K562 (cell line): ENCODE measurements at regions not wholly inside any gene's neighbourhood (a gene's known extent, or its start where the extent isn't known, plus 50 kb on each side); places are given as distances from the start of the nearest gene placed in this dataset.
"Not testable (repeated sequence)": the region's sequence is repeated elsewhere in the genome, so short reads cannot be mapped to it uniquely, and the experiment has no call there.

Experiments
- ATAC-seq: fragments of 200-7000 bp; cut with Tn5 transposase; 3 replicates; pipeline ENCODE4 v1.9.1; 2020; ENCODE audit warnings: moderate library complexity
- BruUV-seq: library from RNA; stranded (reverse); fragments of 400-500 nt; replicated peaks from 2 replicates; lab custom pipeline; 2021; lab: Mats Ljungman, UMichigan
- CTCF ChIA-PET: fragments of 300-600 bp; formaldehyde crosslinking; extraction: SDS; loops from one replicate; lab custom pipeline; 2021; ENCODE audit warnings: low intra/inter-chr PET ratio; lab: Yijun Ruan, JAX
- POLR2A ChIA-PET: fragments of 300-600, 350-650 bp; sonication (Branson Sonifier 250); formaldehyde crosslinking; extraction: SDS; loops from one replicate; lab custom pipeline; 2021; ENCODE audit warnings: antibody characterized with exemption, inconsistent platforms; lab: Yijun Ruan, JAX
- DNase-seq, 4 experiments: peaks; one replicate each; pipeline versions ENCODE4 v3.0.0 to v3.0.0-alpha.2; 2011 to 2018; ENCODE audit warnings: low spot score in 3 of 4, mixed read lengths in 3 of 4; ENCODE audit errors: extremely low read depth in 1 of 4
- FAIRE-seq: peaks from 2 replicates; lab custom pipeline; 2011; peaks lifted over from hg19 to GRCh38; lab: Jason Lieb, UNC
- H2AFZ ChIP-seq: 2 replicates; pipeline ENCODE4 v1.6.0; 2011; ENCODE audit warnings: low read depth, low read length, control low read depth, inconsistent platforms
- H3K27ac ChIP-seq: fragments of 200-600 bp; 3 replicates; pipeline ENCODE4 v1.8.0; 2011; ENCODE audit warnings: low read depth, mild to moderate bottlenecking, control low read depth, inconsistent platforms, low read length, moderate library complexity, mixed read lengths; ENCODE audit errors: extremely low read depth
- H3K27me3 ChIP-seq, 2 experiments: fragments of 300-600 bp in 1 of 2; 2 replicates in 1 of 2; 3 replicates in 1 of 2; pipeline versions ENCODE4 v1.6.0 to v1.8.0; 2011; ENCODE audit warnings: inconsistent platforms in 2 of 2, low read length in 2 of 2, mild to moderate bottlenecking in 1 of 2, mixed read lengths in 1 of 2, moderate library complexity in 1 of 2; ENCODE audit not compliant: control insufficient read depth in 2 of 2, insufficient read depth in 2 of 2
- H3K36me3 ChIP-seq: fragments of 300-600 bp; 3 replicates; pipeline ENCODE4 v1.8.0; 2011; ENCODE audit warnings: mild to moderate bottlenecking, low read length, inconsistent platforms; ENCODE audit not compliant: control insufficient read depth, insufficient read depth
- H3K4me1 ChIP-seq, 2 experiments: fragments of 200-600 bp in 1 of 2; replicated peaks in 1 of 2; 2 replicates in 1 of 2; 3 replicates in 1 of 2; pipeline versions ENCODE4 v1.5.1 to v1.8.0; 2011; ENCODE audit warnings: inconsistent platforms in 2 of 2, low read length in 2 of 2, mild to moderate bottlenecking in 1 of 2, mixed read lengths in 1 of 2, moderate library complexity in 1 of 2; ENCODE audit not compliant: control insufficient read depth in 2 of 2, insufficient read depth in 2 of 2
- H3K4me2 ChIP-seq: 2 replicates; pipeline ENCODE4 v1.6.1; 2011; ENCODE audit warnings: low read length, control low read depth, inconsistent platforms, mixed read lengths; ENCODE audit not compliant: insufficient read depth
- H3K4me3 ChIP-seq: fragments of 200-600 bp; sonication (generic), shearing (Covaris generic); 2 replicates; pipeline ENCODE4 v1.5.1; 2016; ENCODE audit warnings: control low read depth, inconsistent platforms
- H3K79me2 ChIP-seq: fragments of 200-600 bp; 3 replicates; pipeline ENCODE4 v1.8.0; 2011; ENCODE audit warnings: low read length, inconsistent platforms; ENCODE audit not compliant: control insufficient read depth, insufficient read depth
- H3K9ac ChIP-seq, 2 experiments: 2 replicates each; pipeline versions ENCODE4 v1.6.0 to v1.6.1; 2011; ENCODE audit warnings: low read depth in 2 of 2, low read length in 2 of 2, control low read depth in 1 of 2, inconsistent platforms in 1 of 2, mild to moderate bottlenecking in 1 of 2, mixed read lengths in 1 of 2; ENCODE audit not compliant: insufficient read depth in 1 of 2
- H3K9me1 ChIP-seq: one replicate; pipeline ENCODE4 v1.6.0; 2011; ENCODE audit warnings: inconsistent platforms, mild to moderate bottlenecking, low read length, moderate library complexity; ENCODE audit not compliant: control insufficient read depth, insufficient read depth
- H3K9me3 ChIP-seq: replicated peaks from 2 replicates; pipeline ENCODE4 v1.5.1; 2011; ENCODE audit warnings: low read depth, low read length, inconsistent platforms; ENCODE audit not compliant: control insufficient read depth, insufficient read depth
- H4K20me1 ChIP-seq: replicated peaks from 2 replicates; pipeline ENCODE4 v1.6.1; 2011; ENCODE audit warnings: low read length, inconsistent platforms, mixed read lengths; ENCODE audit not compliant: control insufficient read depth, insufficient read depth
- ARID1B ChIP-seq: fragments of 450-650 bp; IDR thresholded peaks from 2 replicates; pipeline ENCODE4 v1.6.1; 2016; ENCODE audit warnings: antibody characterized with exemption, mild to moderate bottlenecking, inconsistent platforms
- DPF2 ChIP-seq: fragments of 450-650 bp; IDR thresholded peaks from 2 replicates; pipeline ENCODE4 v1.6.1; 2016
- HMBOX1 ChIP-seq: sonication (generic); IDR thresholded peaks from 2 replicates; pipeline ENCODE4 v1.6.1; 2016
- MEIS2 ChIP-seq: fragments of 450-650 bp; IDR thresholded peaks from 2 replicates; pipeline ENCODE4 v1.6.1; 2014; ENCODE audit warnings: mild to moderate bottlenecking; ENCODE audit not compliant: partially characterized antibody
- PKNOX1 ChIP-seq: fragments of 450-650 bp; IDR thresholded peaks from 2 replicates; pipeline ENCODE4 v1.6.1; 2016
- RCOR1 ChIP-seq, 2 experiments: IDR thresholded peaks; 2 replicates each; pipeline ENCODE4 v1.6.1; 2012; ENCODE audit warnings: low read depth in 2 of 2, low read length in 2 of 2, borderline replicate concordance in 1 of 2, improper control_type of control experiment in 1 of 2
- SMARCA4 ChIP-seq: fragments of 450-650 bp; IDR thresholded peaks from 2 replicates; pipeline ENCODE4 v1.6.1; 2016
- TAL1 ChIP-seq: fragments of 450-650 bp; IDR thresholded peaks from 2 replicates; pipeline ENCODE4 v1.6.1; 2016; ENCODE audit warnings: mild to moderate bottlenecking
- TCF3 ChIP-seq: sonication (generic); formaldehyde crosslinking; IDR thresholded peaks from 2 replicates; pipeline ENCODE4 v1.4.0; 2020; ENCODE audit warnings: mild to moderate bottlenecking, missing genetic modification reagents
- TEAD4 ChIP-seq, 2 experiments: sonication (generic) in 1 of 2; formaldehyde crosslinking in 1 of 2; IDR thresholded peaks; 2 replicates each; pipeline versions ENCODE4 v1.6.1 to v1.8.0; 2012 to 2022; ENCODE audit warnings: borderline replicate concordance in 1 of 2, inconsistent platforms in 1 of 2, low read length in 1 of 2, mild to moderate bottlenecking in 1 of 2, missing genetic modification reagents in 1 of 2
- ZEB2 ChIP-seq: fragments of 450-650 bp; IDR thresholded peaks from 2 replicates; pipeline ENCODE4 v1.6.1; 2016
- WGBS: fragments of 100-300 bp; shearing (Covaris generic); methylation state at CpG from one replicate; pipeline ENCODE4 v1.1.6; 2016; ENCODE audit warnings: low coverage, mixed read lengths; ENCODE audit not compliant: insufficient coverage; ENCODE audit errors: missing lambda C conversion rate; 5-methylcytosine and 5-hydroxymethylcytosine counted together
- in situ Hi-C: fragments of 300-500 bp; cut with MboI; formaldehyde crosslinking; loops from 4 replicates; pipeline ENCODE4 v1.15.0; 2018; ENCODE audit warnings: inconsistent platforms, mixed read lengths
- intact Hi-C: fragments of 100-400 bp; cut with micrococcal nuclease; formaldehyde crosslinking; loops from 2 replicates; pipeline ENCODE4 v1.14.2; 2022

- TF ChIP-seq PKNOX1 (peak; percentile 74), DPF2 (peak; percentile 60; the same call in 1 of the 2 replicates)
- TF ChIP-seq, all 486 proteins: peak for 23; not testable (repeated sequence) for 463
These were observed 64.9 kb downstream of the RAP2B start (continued) for GRCh38 chr3:153226877-153227276.

- H3K4me3 ChIP-seq; H3K27ac ChIP-seq; ATAC-seq; in situ Hi-C loops; POLR2A ChIA-PET; FAIRE-seq; H3K9me1 ChIP-seq; BruUV-seq; H3K36me3 ChIP-seq; H2AFZ ChIP-seq; CTCF ChIA-PET; H4K20me1 ChIP-seq; H3K27me3 ChIP-seq; H3K79me2 ChIP-seq; H3K9ac ChIP-seq; H3K9me3 ChIP-seq; TF ChIP-seq TEAD4 (CRISPR knock-in tag; IDR thresholded peaks at IDR 0.05; ENCODE audit: borderline replicate concordance): not testable (repeated sequence)
- DNase-seq: peak in 1 of 4 experiments; percentile 59
- intact Hi-C loops: loop anchor here (2.0 kb wide), 1 partner anchor 58 kb away; no protein-coding TSS in a partner anchor
- H3K4me1 ChIP-seq: peaks cover 0 to 20% of the 10 kb centered on the region in 2 experiments; a peak in 3 of 5 replicates
- peak overlapping the region; percentile 18; the same call in 1 of the 2 replicates for H3K4me2 ChIP-seq
- WGBS: 0% methylated on average over 5 of the region's 8 CpGs
- peak; percentile 41; the same call in 1 of the 2 replicates for TF ChIP-seq TAL1
- TF ChIP-seq TCF3 (CRISPR knock-in tag): peak; percentile 44
- peak; percentile 47; the same call in 1 of the 2 replicates for TF ChIP-seq TEAD4 (IDR thresholded peaks at IDR 0.05; ENCODE audit: low read length)
- TF ChIP-seq MEIS2: peak; percentile 17
- TF ChIP-seq DPF2: peak; percentile 38
- peak; percentile 48; the same call in 1 of the 2 replicates for TF ChIP-seq SMARCA4
- TF ChIP-seq RCOR1 (IDR thresholded peaks at IDR 0.05; ENCODE audit: borderline replicate concordance in 1 of 2, low read depth in 2 of 2, low read length in 2 of 2): 0 out of 4 replicates have a peak, but pooled peaks of 1 of the 2 experiments have one; percentile 5
- peak; percentile 83; the same call in 1 of the 2 replicates for TF ChIP-seq HMBOX1
- TF ChIP-seq ZEB2: 0 out of 2 replicates have a peak, but pooled peaks have one; percentile 23
- peak; percentile 67 for TF ChIP-seq ARID1B
These were observed 68.4 kb downstream of the RAP2B start for GRCh38 chr3:153230427-153230826.
